Peyer's patch (tissue), 4 donors: ENCODE measurements at regions not wholly inside any gene's neighbourhood (a gene's known extent, or its start where the extent isn't known, plus 50 kb on each side); places are given as distances from the start of the nearest gene placed in this dataset.
"Not testable (repeated sequence)": the region's sequence is repeated elsewhere in the genome, so short reads cannot be mapped to it uniquely, and the experiment has no call there.

Experiments used
- POLR2A ChIP-seq, 2 donors: fragments of 450-650 bp; IDR thresholded peaks; one replicate each; pipeline ENCODE4 v1.5.1; 2017; ENCODE audit warnings: antibody characterized with exemption in 2 of 2, mild to moderate bottlenecking in 2 of 2, moderate library complexity in 2 of 2
- TF ChIP-seq, protein P1 (sequence below), 6 experiments: fragments of 450-650 bp in 4 of 6; fragments of 200-600 bp in 2 of 6; sonication (generic) in 1 of 6; IDR thresholded peaks; one replicate each; pipeline ENCODE4 v1.5.1; 2017 to 2019; ENCODE audit warnings: antibody characterized with exemption in 6 of 6, mild to moderate bottlenecking in 3 of 6, moderate library complexity in 1 of 6

DNA sequence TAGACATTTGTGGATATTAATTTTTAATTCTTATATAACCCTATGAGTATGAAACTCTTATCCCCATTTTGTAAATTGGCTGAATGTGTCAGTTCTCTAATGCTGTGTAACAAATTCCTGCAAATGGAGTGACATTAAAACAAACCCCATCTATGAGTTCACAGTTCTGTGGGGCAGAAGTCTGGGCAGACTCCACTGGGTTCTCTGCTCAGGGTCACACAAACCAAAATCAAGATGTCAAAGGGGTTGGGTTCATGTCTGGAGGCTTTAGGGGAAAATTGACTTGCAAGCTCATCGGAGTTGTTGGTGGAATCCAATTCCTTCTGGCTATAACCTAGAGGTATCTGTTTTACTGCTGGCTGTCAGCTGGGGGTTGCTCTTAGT, 301.6 kb upstream of the PLGLB2 start:
- TF ChIP-seq, protein P1, sequence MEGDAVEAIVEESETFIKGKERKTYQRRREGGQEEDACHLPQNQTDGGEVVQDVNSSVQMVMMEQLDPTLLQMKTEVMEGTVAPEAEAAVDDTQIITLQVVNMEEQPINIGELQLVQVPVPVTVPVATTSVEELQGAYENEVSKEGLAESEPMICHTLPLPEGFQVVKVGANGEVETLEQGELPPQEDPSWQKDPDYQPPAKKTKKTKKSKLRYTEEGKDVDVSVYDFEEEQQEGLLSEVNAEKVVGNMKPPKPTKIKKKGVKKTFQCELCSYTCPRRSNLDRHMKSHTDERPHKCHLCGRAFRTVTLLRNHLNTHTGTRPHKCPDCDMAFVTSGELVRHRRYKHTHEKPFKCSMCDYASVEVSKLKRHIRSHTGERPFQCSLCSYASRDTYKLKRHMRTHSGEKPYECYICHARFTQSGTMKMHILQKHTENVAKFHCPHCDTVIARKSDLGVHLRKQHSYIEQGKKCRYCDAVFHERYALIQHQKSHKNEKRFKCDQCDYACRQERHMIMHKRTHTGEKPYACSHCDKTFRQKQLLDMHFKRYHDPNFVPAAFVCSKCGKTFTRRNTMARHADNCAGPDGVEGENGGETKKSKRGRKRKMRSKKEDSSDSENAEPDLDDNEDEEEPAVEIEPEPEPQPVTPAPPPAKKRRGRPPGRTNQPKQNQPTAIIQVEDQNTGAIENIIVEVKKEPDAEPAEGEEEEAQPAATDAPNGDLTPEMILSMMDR (IDR thresholded peaks at IDR 0.05), result not testable (repeated sequence)
- TF ChIP-seq POLR2A (IDR thresholded peaks at IDR 0.05), result not testable (repeated sequence)
